VCaP (cell line): ENCODE measurements at regions not wholly inside any gene's neighbourhood (a gene's known extent, or its start where the extent isn't known, plus 50 kb on each side); places are given as distances from the start of the nearest gene placed in this dataset.

Experiments
- H3K27ac ChIP-seq: fragments of 450-650 bp; 2 replicates; pipeline ENCODE4 v1.5.1; 2017
- TF ChIP-seq, protein P1 (sequence below): fragments of 450-650 bp; conservative IDR thresholded peaks from 2 replicates; pipeline ENCODE4 v1.5.1; 2017; ENCODE audit warnings: mild to moderate bottlenecking, moderate library complexity

DNA sequence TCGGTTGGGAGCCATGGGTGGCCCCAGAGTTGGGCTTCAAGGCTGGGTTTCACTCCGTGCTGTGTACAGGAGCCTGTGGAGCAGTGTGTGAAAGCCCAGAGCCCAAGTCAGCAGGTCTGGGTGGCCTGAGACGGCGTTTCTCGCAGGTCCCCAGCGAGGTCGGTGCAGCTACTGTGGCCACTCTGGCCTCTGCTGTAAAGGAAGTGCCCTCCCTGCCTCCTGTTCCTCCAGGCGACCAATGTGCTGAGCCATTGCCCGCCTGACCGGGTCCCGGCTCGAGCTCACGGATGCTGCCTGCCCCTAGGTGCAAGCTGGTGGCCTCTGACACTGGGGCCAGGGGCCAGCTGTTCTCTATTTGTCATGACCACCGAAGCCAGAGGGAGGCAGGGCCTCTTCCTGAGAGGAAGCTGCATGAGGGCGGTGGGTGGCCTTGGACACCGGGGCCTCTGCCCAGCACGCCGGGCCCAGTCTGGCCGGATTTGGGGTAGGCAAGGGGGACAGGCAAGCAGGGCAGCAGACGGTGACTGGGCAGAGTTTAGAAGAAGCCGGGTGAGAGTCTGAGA lies 170.9 kb downstream of the IRF8 start:
- no peak overlapping the region for H3K27ac ChIP-seq
- TF ChIP-seq, protein P1, sequence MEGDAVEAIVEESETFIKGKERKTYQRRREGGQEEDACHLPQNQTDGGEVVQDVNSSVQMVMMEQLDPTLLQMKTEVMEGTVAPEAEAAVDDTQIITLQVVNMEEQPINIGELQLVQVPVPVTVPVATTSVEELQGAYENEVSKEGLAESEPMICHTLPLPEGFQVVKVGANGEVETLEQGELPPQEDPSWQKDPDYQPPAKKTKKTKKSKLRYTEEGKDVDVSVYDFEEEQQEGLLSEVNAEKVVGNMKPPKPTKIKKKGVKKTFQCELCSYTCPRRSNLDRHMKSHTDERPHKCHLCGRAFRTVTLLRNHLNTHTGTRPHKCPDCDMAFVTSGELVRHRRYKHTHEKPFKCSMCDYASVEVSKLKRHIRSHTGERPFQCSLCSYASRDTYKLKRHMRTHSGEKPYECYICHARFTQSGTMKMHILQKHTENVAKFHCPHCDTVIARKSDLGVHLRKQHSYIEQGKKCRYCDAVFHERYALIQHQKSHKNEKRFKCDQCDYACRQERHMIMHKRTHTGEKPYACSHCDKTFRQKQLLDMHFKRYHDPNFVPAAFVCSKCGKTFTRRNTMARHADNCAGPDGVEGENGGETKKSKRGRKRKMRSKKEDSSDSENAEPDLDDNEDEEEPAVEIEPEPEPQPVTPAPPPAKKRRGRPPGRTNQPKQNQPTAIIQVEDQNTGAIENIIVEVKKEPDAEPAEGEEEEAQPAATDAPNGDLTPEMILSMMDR, result no peak

DNA sequence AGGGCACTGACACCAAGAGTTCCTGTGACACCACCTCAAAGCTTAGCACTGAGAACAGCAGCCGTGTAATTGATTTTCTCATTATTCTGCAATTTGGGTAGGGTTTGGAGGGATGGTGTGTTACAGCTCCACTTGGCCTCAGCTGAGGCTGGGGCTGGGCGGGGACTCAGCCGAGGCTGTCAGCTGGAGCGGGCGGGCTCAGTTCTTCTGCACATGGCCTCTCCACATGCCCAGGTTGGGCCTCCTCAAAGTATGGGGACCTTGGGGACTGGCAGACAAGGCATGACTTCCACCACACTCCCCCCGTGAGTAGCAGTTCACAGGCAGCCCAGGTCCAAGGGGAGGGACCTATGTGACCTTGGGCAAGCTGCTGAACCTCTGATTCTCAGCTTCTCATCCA lies 171.5 kb downstream of the IRF8 start:
- no peak overlapping the region for H3K27ac ChIP-seq
- TF ChIP-seq, protein P1, result no peak

DNA sequence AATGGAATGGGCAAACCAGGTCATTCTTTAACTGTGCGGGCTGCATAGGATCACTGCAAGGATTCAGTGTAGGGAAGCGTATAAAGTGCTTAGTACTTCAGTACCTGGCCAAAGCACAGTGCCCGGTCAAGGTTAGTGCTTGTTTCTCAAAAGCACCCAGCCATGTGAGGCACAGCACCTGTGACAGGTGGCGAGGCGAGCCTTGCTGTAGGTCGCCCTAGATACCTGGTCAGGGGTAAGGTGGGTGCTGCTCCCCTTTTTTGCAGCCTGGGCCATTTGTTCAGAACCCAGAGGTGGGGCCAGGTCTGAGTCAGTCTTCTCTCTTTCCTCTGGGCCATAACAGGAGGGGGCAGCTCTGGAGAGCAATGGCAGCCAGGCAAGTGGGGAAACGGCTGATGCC lies 172.0 kb downstream of the IRF8 start:
- TF ChIP-seq, protein P1, result no peak
- no peak overlapping the region for H3K27ac ChIP-seq

DNA sequence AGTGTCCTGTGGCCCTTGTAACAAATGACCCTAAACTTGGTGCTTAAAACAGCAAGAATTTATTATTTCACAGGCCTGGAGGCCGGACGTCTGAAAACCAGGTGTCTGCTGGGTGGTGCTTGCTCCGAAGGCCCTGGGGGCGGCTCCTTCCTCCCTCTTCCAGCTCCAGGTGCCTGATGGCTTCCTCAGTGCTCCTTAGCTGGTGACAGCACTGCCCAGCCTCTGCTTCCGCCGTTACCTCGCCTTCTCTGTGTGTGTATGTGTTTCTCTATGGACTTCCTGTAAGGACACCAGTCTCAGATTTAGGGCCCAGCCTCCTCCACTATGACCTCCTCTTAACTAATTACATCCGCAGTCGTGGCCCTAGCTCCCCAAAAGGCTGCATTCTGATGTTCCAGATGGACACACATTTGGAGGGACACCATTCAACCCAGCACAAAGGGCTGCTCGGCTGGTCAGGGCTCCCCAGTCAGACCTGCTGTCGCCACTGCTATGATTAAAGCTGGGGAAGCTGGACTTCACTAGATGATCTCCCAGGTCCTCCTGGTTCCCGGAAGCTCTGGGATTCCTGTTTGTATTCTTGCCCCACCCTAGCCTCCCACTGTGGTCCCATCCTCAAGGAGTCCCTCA lies 172.8 kb downstream of the IRF8 start:
- TF ChIP-seq, protein P1, result no peak
- no peak overlapping the region for H3K27ac ChIP-seq

DNA sequence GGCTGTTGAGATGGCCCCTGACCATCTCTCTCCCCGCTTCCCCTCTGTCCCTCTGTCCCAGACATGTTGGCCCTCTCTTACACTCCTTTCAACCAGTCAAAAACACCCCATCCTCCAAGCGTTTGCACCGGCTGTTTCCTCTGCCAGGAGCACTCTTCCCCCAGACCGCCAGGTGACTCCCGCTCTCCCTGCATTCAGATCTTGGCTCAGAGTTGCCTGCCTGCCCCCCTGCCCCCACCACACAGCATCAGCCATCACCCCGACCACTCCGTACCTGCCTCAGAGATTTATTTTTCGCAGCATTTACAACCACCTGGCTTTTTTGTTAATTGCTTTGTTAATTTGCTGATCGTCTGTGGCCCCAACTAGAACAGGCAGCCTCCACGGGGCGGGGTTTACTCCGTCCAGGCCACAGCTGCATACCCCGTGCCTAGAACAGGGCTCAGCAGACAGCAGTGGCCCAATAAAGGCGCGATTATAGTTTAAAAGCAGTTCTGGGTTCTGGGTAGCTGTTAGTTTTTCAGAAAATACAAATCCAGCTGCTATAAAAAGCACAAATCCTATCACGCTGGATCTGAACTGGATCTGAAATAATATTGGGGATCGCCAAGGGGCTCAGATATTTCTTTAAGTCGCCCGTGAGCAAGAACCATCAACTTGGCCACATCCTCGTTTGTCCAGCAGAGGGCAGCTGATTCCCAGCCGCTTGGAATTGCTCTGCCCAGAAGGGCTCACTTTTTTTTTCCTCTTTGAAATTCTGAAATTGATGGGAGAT lies 173.6 kb downstream of the IRF8 start:
- H3K27ac ChIP-seq, result no peak overlapping the region
- TF ChIP-seq, protein P1, result peak; percentile 65

DNA sequence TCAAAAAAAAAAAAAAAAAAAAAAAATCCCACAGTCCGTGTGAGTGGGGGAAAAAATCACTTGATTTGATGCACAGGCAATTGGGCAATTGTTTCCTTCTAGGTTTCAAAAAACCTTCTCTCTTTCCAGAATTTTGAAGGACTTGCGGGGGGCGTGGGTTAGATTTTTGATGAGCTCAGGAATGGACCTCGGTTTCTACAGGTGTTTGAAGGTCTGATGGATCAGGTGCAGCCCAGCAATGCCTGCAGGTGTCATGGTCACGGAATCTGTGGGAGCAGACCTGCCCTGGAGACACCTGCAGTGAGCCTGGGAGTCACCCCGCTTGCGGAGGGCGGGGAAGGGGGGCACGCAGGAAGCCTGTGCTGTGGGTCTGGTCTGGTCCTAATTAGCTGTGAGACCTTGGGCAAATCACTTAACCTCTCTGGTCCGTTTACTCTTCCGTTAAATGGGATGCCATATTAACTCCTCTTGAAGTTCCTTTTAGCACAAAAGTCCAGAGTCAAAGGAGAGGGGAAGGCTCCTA lies 174.2 kb downstream of the IRF8 start:
- no peak overlapping the region for H3K27ac ChIP-seq
- TF ChIP-seq, protein P1, result 0 out of 2 replicates have a peak, but pooled peaks have one; percentile 28

DNA sequence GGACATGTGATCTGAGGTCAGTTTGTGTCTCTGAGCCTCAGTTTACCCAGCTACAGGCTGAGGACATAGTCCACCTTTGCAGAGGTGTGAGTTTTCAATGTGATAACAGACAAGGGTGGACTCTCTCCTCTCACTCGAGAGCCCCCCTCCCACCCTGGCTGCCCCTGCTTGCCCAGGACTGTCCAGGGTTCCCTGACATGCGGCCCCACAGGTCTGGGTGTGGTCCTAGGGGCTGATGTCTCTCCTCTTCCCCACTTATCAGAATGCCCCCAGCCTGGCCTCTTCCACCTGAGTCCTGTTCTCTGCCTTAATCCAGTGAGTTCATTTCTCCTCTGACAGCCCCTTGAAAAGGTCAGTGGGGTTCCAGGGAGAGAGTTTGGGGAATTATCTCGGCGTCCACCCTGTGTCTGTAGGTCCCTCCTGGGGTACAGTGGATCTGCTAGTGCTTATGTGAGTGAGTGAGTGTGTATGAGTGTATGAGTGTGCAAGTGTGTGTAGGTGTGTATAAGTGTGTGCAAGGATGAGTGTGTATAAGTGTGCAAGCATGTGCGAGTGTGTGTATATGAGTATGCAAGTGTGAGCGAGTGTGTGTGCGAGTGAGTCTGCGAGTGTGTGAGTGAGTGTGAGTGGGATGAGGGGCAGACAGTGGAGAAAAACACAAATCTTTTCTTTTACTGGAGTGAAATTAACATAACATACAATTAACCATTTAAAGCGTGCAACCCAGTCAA lies 175.0 kb downstream of the IRF8 start:
- no peak overlapping the region for H3K27ac ChIP-seq
- TF ChIP-seq, protein P1, result no peak
